Liver (tissue), 8 donors: ENCODE measurements at regions not wholly inside any gene's neighbourhood (a gene's known extent, or its start where the extent isn't known, plus 50 kb on each side); places are given as distances from the start of the nearest gene placed in this dataset.

Source experiments
- DNase-seq: peaks from one replicate; pipeline ENCODE4 v3.0.0-alpha.2; 2017; ENCODE audit warnings: low spot score
- H3K27ac ChIP-seq, 2 donors: one replicate each; pipeline ENCODE4 v1.7.0; 2013; ENCODE audit warnings: inconsistent platforms in 2 of 2, low read length in 2 of 2, control low read depth in 1 of 2, low read depth in 1 of 2, mild to moderate bottlenecking in 1 of 2
- H3K27me3 ChIP-seq, 4 donors: one replicate each; pipeline versions ENCODE4 v1.6.1 to v1.7.0; 2013; ENCODE audit warnings: low read length in 3 of 4, inconsistent platforms in 1 of 4, mild to moderate bottlenecking in 1 of 4, moderate library complexity in 1 of 4; ENCODE audit not compliant: control insufficient read depth in 4 of 4, insufficient read depth in 4 of 4
- H3K36me3 ChIP-seq, 4 donors: one replicate each; pipeline versions ENCODE4 v1.6.1 to v1.7.0; 2013; ENCODE audit warnings: low read length in 3 of 4, mild to moderate bottlenecking in 3 of 4, low read depth in 1 of 4, moderate library complexity in 1 of 4; ENCODE audit not compliant: control insufficient read depth in 4 of 4, insufficient read depth in 3 of 4
- H3K4me1 ChIP-seq, 4 donors: one replicate each; pipeline versions ENCODE4 v1.6.1 to v1.7.0; 2013; ENCODE audit warnings: low read length in 3 of 4, mild to moderate bottlenecking in 3 of 4, moderate library complexity in 1 of 4; ENCODE audit not compliant: control insufficient read depth in 4 of 4, insufficient read depth in 4 of 4
- H3K4me3 ChIP-seq, 3 donors: one replicate each; pipeline versions ENCODE4 v1.6.1 to v1.7.0; 2013; ENCODE audit warnings: low read length in 3 of 3, control low read depth in 1 of 3, low read depth in 1 of 3, mild to moderate bottlenecking in 1 of 3
- H3K9ac ChIP-seq, 2 donors: one replicate each; pipeline ENCODE4 v1.7.0; 2013; ENCODE audit warnings: low read length in 2 of 2, mild to moderate bottlenecking in 2 of 2, moderate library complexity in 2 of 2, control low read depth in 1 of 2, low read depth in 1 of 2
- H3K9me3 ChIP-seq, 4 donors: one replicate each; pipeline versions ENCODE4 v1.6.1 to v1.7.0; 2013; ENCODE audit warnings: low read length in 3 of 4; ENCODE audit not compliant: control insufficient read depth in 4 of 4
- EGR1 ChIP-seq, 2 donors: IDR thresholded peaks; 2 replicates each; pipeline ENCODE4 v1.6.1; 2016 to 2018; ENCODE audit warnings: antibody characterized with exemption in 2 of 2, low read depth in 2 of 2
- FOXA1 ChIP-seq: IDR thresholded peaks from 2 replicates; pipeline ENCODE4 v1.6.1; 2016; ENCODE audit warnings: antibody characterized with exemption
- HNF4A ChIP-seq, 2 donors: conservative IDR thresholded peaks; 2 replicates each; pipeline ENCODE4 v1.6.1; 2016; ENCODE audit warnings: antibody characterized with exemption in 2 of 2, mild to moderate bottlenecking in 2 of 2
- HNF4G ChIP-seq: IDR thresholded peaks from 2 replicates; pipeline ENCODE4 v1.6.1; 2016; ENCODE audit warnings: antibody characterized with exemption
- JUND ChIP-seq, 2 donors: IDR thresholded peaks; 2 replicates each; pipeline ENCODE4 v1.6.1; 2016; ENCODE audit warnings: antibody characterized with exemption in 2 of 2
- NR2F2 ChIP-seq: IDR thresholded peaks from 2 replicates; pipeline ENCODE4 v1.6.1; 2016; ENCODE audit warnings: antibody characterized with exemption
- RXRA ChIP-seq, 2 donors: IDR thresholded peaks; 2 replicates each; pipeline ENCODE4 v1.6.1; 2017 to 2018; ENCODE audit warnings: antibody characterized with exemption in 2 of 2, mild to moderate bottlenecking in 1 of 2
- SP1 ChIP-seq: IDR thresholded peaks from 2 replicates; pipeline ENCODE4 v1.6.1; 2018; ENCODE audit warnings: antibody characterized with exemption, mild to moderate bottlenecking
- YY1 ChIP-seq: IDR thresholded peaks from 2 replicates; pipeline ENCODE4 v1.6.1; 2016; ENCODE audit warnings: antibody characterized with exemption, mild to moderate bottlenecking
- WGBS: extraction: QIAGEN DNeasy Blood & Tissue Kit; methylation state at CpG from one replicate; pipeline ENCODE4 v1.1.7; 2013; 5-methylcytosine and 5-hydroxymethylcytosine counted together
- TF ChIP-seq, protein P1 (sequence below): IDR thresholded peaks from 2 replicates; pipeline ENCODE4 v1.6.1; 2016; ENCODE audit warnings: antibody characterized with exemption
- TF ChIP-seq, protein P2 (sequence below): IDR thresholded peaks from 2 replicates; pipeline ENCODE4 v1.6.1; 2016; ENCODE audit warnings: antibody characterized with exemption
- TF ChIP-seq, protein P3 (sequence below): IDR thresholded peaks from 2 replicates; pipeline ENCODE4 v1.6.1; 2016; ENCODE audit warnings: antibody characterized with exemption, mild to moderate bottlenecking
- TF ChIP-seq, protein P4 (sequence below): IDR thresholded peaks from 2 replicates; pipeline ENCODE4 v1.6.1; 2016; ENCODE audit warnings: antibody characterized with exemption
- TF ChIP-seq, protein P5 (sequence below): fragments of 150-350 bp; IDR thresholded peaks from 2 replicates; pipeline ENCODE4 v1.5.1; 2017; ENCODE audit warnings: improper control_type of control experiment, low read depth, low read length; ENCODE audit not compliant: missing input control
- donor health status: healthy.
- donor health status: healthy.
- donor health status: healthy.
- donor health status: healthy.
- donor health status: healthy.

DNA sequence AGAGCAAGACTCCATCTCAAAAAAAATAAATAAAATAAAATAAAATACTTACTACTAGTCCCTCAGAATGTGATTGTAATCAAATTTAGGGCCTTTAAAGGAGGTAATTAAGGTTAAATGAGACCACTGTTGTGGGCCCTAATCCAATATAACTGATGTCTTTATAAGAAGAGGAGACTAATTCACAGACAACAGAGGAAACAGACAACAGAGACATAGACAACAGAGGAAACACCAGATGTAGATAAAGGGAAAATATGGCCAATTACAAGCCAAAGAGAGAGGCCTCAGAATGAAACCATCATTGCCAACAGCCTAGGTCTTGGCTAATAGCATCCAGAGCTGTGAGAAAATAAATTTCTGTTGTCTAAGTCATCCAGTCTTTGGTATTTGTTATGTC, 669.0 kb upstream of the FOXG1 start:
- no peak for DNase-seq
- Histone ChIP-seq H3K9ac (no peak overlapping the region), H3K4me3 (no peak overlapping the region), H3K9me3 (no peaks in the 10 kb centered on the region), H3K4me1 (no peaks in the 10 kb centered on the region), H3K36me3 (no peaks in the 10 kb centered on the region), H3K27me3 (no peaks in the 10 kb centered on the region), H3K27ac (no peak overlapping the region)
- TF ChIP-seq, protein P1, sequence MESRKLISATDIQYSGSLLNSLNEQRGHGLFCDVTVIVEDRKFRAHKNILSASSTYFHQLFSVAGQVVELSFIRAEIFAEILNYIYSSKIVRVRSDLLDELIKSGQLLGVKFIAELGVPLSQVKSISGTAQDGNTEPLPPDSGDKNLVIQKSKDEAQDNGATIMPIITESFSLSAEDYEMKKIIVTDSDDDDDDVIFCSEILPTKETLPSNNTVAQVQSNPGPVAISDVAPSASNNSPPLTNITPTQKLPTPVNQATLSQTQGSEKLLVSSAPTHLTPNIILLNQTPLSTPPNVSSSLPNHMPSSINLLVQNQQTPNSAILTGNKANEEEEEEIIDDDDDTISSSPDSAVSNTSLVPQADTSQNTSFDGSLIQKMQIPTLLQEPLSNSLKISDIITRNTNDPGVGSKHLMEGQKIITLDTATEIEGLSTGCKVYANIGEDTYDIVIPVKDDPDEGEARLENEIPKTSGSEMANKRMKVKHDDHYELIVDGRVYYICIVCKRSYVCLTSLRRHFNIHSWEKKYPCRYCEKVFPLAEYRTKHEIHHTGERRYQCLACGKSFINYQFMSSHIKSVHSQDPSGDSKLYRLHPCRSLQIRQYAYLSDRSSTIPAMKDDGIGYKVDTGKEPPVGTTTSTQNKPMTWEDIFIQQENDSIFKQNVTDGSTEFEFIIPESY, result no peak

DNA sequence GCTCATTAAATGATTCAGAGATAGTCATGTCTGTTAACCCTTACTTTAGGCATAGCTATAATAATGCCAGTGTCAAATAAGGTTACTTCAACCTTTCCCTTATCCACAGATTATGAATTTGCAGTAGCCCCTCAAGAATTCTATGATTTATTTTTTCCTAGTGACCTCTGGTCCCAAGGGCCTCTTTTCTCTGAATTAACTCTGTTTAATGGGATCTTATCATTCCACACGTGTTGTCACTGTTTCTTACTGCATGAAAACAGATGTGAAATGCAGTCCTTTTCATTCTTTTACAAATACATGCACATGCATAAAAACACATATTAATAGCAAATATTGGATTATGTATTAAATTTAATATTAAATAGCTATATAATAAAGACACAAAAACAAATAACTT, 667.7 kb upstream of the FOXG1 start:
- Histone ChIP-seq H3K4me3 (no peak overlapping the region), H3K9me3 (no peaks in the 10 kb centered on the region), H3K27ac (no peak overlapping the region), H3K27me3 (no peaks in the 10 kb centered on the region), H3K4me1 (no peaks in the 10 kb centered on the region), H3K36me3 (no peaks in the 10 kb centered on the region), H3K9ac (no peak overlapping the region)
- DNase-seq, result no peak
- WGBS, result 79% methylated on average over 1 of the region's 1 CpG
- TF ChIP-seq NR2F2, result no peak
- no peak for TF ChIP-seq JUND (IDR thresholded peaks at IDR 0.05)
- no peak for TF ChIP-seq RXRA (IDR thresholded peaks at IDR 0.05)
- TF ChIP-seq, protein P2, sequence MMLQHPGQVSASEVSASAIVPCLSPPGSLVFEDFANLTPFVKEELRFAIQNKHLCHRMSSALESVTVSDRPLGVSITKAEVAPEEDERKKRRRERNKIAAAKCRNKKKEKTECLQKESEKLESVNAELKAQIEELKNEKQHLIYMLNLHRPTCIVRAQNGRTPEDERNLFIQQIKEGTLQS, result no peak
- no peak for TF ChIP-seq FOXA1
- TF ChIP-seq HNF4A (conservative IDR thresholded peaks at IDR 0.05), result no peak
- TF ChIP-seq, protein P3, sequence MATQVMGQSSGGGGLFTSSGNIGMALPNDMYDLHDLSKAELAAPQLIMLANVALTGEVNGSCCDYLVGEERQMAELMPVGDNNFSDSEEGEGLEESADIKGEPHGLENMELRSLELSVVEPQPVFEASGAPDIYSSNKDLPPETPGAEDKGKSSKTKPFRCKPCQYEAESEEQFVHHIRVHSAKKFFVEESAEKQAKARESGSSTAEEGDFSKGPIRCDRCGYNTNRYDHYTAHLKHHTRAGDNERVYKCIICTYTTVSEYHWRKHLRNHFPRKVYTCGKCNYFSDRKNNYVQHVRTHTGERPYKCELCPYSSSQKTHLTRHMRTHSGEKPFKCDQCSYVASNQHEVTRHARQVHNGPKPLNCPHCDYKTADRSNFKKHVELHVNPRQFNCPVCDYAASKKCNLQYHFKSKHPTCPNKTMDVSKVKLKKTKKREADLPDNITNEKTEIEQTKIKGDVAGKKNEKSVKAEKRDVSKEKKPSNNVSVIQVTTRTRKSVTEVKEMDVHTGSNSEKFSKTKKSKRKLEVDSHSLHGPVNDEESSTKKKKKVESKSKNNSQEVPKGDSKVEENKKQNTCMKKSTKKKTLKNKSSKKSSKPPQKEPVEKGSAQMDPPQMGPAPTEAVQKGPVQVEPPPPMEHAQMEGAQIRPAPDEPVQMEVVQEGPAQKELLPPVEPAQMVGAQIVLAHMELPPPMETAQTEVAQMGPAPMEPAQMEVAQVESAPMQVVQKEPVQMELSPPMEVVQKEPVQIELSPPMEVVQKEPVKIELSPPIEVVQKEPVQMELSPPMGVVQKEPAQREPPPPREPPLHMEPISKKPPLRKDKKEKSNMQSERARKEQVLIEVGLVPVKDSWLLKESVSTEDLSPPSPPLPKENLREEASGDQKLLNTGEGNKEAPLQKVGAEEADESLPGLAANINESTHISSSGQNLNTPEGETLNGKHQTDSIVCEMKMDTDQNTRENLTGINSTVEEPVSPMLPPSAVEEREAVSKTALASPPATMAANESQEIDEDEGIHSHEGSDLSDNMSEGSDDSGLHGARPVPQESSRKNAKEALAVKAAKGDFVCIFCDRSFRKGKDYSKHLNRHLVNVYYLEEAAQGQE, result no peak
- no peak for TF ChIP-seq SP1
- TF ChIP-seq, protein P4, sequence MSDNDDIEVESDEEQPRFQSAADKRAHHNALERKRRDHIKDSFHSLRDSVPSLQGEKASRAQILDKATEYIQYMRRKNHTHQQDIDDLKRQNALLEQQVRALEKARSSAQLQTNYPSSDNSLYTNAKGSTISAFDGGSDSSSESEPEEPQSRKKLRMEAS, result no peak
- no peak for TF ChIP-seq EGR1 (IDR thresholded peaks at IDR 0.05; ENCODE audit: low read depth in 2 of 2)
- TF ChIP-seq, protein P1, result no peak
- no peak for TF ChIP-seq HNF4G
- TF ChIP-seq YY1, result no peak
- TF ChIP-seq, protein P5, sequence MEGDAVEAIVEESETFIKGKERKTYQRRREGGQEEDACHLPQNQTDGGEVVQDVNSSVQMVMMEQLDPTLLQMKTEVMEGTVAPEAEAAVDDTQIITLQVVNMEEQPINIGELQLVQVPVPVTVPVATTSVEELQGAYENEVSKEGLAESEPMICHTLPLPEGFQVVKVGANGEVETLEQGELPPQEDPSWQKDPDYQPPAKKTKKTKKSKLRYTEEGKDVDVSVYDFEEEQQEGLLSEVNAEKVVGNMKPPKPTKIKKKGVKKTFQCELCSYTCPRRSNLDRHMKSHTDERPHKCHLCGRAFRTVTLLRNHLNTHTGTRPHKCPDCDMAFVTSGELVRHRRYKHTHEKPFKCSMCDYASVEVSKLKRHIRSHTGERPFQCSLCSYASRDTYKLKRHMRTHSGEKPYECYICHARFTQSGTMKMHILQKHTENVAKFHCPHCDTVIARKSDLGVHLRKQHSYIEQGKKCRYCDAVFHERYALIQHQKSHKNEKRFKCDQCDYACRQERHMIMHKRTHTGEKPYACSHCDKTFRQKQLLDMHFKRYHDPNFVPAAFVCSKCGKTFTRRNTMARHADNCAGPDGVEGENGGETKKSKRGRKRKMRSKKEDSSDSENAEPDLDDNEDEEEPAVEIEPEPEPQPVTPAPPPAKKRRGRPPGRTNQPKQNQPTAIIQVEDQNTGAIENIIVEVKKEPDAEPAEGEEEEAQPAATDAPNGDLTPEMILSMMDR, result no peak
